Limb (tissue), 2 donors: ENCODE measurements at regions not wholly inside any gene's neighbourhood (a gene's known extent, or its start where the extent isn't known, plus 50 kb on each side); places are given as distances from the start of the nearest gene placed in this dataset.
"Not testable (repeated sequence)": the region's sequence is repeated elsewhere in the genome, so short reads cannot be mapped to it uniquely, and the experiment has no call there.

ENCODE experiments used
- DNase-seq, 2 donors: peaks; one replicate each; pipeline ENCODE4 v3.0.0-alpha.2; 2016; ENCODE audit errors: extremely low spot score in 2 of 2

DNA sequence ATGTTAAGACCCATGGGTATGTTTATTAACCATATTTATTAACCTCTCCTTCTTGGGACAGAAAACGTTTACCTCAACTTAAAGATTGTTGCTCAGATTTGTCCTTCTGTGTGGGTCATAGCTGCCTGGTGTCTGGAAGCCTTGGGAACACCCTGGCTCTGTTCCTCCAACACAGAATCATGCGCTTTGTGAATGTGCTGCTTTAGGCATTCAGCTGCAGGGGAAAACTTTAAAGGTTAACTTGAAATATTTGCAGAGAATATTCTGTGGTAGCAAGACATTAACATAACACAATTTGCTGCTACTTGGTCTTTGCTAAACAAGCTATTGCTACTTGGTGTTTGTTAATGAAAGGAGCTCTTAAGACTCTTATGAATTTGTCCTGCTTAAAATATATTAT is 50.5 kb upstream of the THOC3 start:
- DNase-seq, result not testable (repeated sequence)

DNA sequence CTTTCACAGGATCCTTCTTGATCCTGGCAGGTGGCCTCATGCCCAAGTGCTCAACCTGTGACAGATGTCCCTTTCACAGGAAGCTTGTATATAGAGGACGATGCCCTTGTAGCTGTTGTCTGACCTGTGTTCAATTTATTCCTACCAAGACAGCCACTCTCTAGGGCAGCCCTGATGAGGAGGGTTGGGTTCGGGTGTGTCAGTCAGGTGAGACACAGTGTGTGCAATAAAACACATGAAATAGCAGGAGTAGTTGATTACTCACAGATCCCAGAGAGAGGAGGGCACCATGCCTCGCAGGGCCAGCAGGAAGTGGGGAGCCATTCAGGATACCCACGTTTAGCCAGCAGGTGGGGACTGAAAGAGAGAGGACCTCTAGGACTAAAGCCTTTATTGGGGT is 52.7 kb upstream of the THOC3 start:
- not testable (repeated sequence) for DNase-seq

DNA sequence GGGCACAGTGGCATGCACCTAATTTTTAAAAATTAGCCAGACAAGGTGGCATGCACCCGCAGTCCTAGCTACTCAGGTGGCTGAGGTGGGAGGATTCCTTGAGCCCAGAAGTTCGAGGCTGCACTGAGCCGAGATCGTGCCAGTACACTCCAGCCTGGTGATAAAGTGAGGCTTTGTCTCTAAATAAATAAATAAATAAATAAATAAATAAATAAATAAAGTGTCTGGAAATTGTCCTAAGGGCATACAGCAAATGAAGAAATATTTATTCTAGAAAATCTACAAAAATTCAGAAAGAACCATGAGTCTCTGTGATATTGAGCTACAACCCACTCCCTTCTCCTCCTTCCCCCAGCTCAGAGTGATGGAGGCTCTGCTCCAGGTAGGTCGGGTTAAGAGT is 55.4 kb upstream of the THOC3 start:
- not testable (repeated sequence) for DNase-seq

DNA sequence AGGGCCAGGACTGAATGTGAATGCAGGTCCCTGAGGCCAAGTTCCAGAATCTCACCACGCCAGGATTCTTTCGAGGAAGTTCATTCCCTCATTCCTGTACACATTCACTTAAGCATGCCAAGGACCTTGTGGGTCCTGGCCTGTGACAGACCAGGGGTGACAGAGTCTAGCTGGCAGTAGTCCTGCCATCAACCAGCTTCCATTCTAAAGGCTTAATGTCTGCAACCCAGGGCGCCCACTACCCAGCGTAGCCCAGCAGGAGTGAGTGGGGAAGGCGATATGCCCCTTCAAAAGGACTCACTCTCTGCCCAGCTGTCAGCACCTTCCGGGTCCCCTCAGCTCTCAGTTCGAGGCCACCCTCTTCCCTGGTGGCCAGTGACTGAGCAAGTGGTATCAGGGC is 61.3 kb upstream of the THOC3 start:
- not testable (repeated sequence) for DNase-seq

DNA sequence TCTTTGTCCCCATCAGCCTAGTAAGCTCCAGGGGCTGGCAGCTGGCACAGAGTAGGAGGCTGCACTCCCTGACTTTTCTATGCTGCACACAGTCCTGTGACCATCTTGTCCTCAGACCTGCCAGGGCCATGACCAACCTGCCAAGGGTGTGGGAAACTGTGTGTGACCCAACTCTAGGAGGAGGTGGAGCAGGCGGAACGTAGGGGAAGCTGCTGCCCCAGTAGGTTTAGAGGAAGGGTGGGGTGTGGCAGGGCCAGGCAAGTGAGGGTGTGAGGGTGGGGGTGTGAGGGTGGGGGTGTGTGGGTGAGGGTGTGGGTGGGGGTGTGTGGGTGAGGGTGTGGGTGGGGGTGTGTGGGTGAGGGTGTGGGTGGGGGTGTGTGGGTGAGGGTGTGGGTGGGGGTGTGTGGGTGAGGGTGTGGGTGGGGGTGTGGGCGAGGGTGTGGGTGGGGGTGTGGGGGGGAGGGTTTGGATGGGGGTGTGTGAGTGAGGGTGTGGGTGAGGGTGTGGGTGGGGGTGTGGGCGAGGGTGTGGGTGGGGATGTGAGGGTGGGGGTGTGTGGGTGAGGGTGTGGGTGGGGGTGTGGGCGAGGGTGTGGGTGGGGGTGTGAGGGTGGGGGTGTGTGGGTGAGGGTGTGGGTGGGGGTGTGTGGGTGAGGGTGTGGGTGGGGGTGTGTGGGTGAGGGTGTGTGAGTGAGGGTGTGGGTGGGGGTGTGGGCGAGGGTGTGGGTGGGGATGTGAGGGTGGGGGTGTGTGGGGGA is 62.4 kb upstream of the THOC3 start:
- DNase-seq, result not testable (repeated sequence)

DNA sequence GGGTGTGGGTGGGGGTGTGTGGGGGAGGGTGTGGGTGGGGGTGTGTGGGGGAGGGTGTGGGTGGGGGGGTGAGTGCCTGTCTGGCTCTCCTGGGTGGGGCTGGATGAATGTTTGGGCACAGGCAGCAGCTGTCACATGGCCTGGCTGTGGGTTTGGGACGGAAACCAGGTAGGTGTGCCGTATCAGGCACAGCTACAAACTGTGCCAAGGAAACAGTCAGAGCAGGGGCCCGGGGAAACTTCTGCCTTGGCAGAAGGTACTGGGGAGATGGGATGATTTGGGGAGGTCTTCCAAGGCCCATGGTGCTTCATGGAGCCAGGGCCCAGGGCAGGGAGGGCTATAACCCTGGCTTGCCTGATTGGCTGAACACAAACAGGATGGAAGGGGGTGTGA is 63.0 kb upstream of the THOC3 start:
- not testable (repeated sequence) for DNase-seq

DNA sequence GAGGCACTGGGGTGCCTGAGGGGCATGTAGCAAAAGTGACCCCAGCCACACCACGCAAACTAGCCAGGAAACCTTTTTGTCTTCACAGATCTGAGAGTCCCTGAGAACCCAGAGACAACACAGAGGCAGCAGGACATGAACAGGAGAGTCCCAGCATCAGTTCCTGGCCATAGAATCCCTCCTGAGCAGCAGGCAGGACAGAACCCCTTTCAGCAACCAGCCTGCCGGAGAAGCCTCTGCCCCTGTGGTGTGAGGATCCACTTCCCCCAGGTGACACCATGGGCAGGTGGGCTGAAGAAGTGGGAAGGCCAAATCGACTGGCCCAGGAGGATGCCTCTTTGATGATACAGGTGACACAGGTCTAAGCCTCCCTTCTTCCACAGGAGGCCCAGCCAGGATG is 65.1 kb upstream of the THOC3 start:
- DNase-seq, result not testable (repeated sequence)

DNA sequence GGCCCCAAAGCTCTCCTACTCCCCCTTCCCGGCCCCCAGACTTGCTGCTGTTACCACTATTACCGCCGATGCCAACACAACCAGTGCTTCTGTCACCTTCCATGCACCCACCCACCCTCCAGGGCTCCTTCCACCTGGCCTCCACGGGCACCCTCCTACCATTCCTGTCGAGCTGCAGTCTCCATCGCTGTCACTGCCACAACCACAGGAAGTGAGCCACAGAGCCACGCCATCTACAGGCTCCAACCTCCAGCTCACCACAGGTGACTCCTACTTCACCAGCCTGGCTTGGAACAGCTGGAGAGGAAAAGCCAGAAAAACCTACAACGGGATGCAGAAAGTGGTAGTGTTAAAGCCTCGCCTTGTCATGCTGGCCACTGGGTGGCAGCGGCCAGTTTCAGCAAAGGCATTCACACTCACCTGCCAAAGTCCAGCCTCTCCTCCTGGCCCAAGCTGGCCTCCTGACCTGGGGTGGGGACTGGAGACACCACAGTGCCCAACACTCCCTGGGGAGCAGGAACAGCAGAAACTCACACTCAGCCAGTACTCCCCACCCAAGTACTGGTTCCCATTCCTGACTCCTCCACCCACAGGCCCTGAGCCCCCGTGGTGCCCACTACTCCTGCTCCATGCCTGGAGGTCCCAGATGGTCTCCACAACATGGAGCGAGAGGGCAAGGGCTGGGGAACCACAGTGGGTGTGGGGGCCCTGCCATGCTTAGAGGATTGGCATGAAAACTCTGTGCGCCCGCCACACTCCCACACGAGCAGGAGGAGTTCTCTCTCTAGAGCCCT is 66.5 kb upstream of the THOC3 start:
- not testable (repeated sequence) for DNase-seq

DNA sequence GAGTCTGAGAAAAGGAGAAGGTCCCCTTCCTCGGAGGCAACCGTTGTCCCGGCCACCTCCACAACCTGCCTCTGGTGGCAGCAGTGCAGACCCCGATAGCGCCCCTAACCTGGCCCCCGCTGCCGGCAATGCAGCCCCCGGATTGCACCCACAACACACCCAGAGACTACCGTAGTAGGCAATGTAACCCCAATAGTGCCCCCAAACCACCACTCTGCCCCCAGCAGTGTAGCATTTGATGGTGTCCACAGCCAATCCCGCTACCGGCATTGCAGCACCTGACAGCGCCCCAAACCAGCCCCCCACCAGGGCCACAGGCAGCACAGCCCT is 67.1 kb upstream of the THOC3 start:
- DNase-seq, result not testable (repeated sequence)

DNA sequence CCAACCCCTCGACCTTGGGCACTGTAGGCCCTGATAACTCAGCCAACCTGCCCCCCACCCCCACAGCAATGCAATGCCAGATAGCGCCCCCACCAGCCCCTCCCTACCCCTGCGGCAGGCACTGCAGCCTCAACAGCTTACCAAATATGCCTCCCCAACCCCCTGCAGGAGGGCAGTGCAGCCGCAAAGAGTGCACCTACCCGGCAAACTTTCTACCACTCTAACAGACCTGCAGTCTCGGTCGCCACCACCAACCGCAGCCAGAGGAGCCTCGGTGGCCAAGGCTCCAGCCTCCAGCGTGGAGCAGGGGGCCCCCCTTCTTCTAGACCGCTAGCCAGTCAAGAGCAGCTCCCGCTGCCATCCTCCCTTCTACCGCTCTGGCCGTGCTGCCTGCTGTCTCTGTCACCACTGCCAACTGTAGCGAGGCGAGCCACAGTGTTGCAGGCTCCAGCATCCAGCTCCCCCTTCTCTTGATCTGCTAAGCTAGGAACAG is 67.7 kb upstream of the THOC3 start:
- not testable (repeated sequence) for DNase-seq

DNA sequence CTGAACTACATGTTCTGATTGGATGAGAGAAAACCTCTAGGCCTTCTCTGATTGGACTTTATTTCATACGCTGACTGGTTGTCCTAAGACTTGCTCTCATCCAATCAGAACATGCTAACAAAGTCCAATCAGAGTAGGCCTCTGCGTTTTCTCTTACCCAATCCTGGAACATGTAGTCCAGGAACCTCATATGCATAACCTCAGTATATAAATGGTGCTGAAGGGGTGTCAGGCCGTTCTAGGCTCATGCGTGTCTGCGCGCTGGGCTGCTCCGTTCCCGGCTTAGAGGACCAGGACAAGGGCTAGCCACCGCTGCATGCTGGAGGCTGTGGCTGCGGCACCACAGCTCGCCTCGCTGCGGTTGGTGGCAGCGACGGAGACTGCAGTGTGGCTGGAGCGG is 68.3 kb upstream of the THOC3 start:
- not testable (repeated sequence) for DNase-seq

DNA sequence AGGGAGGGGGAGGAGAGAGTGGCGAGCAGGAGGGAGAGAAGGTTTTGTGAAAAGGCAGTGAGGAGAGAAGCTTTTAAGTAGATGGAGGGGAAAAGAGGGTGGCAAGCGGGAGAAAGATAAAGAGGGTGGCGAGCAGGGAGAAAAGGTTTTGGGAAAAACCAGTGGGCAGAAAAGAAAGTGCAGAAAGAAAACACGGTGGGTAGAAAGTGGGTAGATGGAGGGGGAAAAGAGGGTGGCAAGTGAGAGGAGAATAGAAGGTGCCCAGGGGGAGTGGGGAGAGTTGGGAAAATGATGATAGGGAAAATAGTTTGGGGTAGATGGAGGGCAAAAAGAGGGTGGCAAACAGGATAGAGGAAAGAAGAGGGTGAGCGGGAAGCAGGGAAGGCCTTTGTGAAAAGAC is 69.1 kb upstream of the THOC3 start:
- DNase-seq, result not testable (repeated sequence)

DNA sequence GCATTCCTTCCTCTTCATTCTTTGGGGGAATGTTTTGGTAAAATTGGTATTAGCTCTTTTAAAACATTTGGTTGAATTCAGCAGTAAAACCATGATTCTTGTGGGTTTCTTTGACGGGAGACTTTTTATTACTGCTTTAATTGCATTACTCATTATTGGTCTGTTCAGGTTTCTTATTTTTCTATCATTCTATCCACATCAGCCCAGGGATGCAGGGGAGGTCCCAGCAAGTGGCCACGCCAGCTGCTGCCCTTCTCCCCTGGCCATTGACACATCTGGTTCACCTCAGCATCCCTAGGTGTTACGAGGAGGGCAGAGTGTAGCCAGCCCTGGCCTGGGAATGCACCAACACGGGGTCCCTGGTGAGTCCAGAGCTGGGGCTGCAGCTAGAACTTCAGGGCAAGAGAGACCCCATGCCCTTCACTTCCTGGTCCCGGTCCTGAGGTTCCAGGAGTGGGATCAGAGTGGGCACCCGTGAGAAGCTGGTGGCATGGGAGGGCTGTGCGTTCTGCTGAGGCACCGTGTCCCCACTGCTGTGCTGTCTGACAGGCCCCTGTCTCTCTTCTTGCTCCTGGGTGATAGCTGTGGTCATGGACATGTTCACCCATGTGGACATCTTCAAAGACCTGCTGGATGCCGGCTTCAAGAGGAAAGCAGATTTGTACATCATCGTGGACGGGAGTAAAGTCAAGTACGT is 72.1 kb upstream of the THOC3 start:
- not testable (repeated sequence) for DNase-seq

DNA sequence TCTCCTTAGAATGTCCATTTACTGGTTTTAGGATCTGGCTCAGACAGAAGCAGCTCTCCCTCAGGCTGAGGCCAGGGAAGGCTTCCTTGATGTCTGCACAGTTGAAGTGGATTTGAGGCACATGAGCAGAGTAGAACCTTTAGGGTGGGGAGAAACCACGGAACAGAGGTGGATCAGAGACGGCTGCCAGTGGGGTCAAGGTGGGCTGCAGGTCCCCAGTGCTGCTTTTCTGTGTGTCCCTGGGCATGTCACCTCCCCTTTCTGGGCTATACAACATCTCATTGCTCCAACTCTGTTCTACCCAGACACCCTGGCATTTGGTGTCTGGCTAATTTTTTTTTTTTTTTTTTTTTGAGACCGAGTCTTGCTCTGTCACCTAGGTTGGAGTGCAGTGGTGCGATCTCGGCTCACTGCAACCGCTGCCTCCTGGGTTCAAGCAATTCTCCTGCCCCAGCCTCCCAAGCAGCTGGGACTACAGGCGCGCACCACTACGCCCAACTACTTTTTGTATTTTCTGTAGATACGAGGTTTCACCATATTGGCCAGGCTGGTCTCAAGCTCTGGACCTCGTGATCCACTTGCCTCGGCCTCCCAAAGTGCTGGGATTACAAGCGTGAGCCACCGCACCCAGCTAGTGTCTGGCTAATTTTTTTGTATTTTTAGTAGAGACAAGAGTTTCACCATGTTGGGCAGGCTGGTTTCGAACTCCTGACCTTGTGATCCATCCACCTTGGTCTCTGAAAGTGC is 73.3 kb upstream of the THOC3 start:
- not testable (repeated sequence) for DNase-seq

DNA sequence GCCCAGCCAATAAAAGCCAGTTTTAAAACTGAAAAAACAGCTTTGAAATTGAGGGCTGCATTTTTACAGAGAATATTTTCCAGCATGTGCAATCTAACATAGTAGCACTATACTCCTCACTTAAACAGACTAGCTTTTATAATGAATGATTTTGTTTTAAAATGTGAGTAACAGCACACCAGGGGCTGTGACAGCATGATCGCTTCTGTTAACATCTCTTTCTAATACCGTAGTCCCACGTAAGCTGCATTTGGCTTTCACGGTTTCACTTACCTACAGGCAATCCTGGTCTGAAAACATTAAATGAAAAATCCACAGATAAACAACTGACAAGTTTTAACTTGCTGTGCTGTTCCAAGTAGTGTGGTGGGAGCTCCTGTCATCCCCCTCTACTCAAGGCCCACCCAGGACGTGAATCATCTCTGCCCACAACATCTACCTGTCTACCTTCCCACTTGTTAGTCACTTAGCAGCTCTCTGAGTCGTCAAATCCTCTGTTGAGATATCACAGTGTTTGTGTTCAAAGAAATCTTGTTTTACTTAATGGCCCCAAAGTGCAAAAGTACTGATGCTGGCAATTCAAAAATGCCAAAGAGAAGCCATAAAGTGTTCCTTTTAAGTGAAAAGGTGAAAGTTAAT is 74.0 kb upstream of the THOC3 start:
- not testable (repeated sequence) for DNase-seq

DNA sequence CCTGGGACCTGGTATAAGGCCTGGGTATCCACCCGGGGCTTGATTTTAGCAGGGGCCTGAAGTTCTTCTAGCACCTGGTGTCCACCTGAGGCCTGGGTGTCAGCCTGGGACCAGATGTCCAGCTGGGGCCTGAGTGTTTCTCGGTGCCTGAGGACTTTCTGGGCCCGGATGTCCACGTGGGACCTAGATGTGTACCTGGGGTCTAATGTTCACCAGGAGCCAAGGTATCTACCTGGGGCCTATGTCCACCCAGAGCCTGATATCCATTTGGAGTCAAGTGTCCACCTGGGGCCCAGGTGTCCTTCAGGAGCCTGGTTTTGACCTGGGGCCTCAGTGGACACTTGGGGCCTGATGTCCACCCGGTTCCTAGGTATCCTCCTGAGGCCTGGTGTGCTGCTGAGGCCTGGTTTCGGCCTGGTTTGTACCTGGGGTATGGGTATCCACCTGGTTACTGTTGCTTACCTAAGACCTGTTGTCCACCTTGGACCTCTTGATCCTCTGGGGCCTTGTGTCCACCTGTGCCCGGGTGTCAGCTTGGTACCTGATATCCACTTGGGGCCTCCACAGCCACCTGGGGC is 75.2 kb upstream of the THOC3 start:
- not testable (repeated sequence) for DNase-seq

DNA sequence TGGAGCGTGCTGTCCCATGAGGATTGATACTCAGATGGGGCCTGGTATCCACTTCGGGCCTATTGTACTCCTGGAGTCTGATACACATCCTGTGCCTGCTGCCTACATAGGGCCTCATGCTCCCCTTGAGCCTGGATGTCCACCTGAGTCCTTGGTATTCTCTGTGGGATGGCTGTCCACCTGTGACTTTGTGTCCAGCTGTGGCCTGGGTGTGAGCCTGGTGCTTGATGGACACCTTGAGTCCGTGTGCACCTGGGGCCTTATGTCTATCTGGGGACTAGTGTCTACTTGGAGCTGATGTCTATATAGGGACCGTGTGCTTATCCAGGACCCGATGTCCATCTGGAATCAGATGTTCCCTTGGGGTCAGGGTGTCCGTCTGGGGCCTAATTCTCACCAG is 75.9 kb upstream of the THOC3 start:
- DNase-seq, result not testable (repeated sequence)

DNA sequence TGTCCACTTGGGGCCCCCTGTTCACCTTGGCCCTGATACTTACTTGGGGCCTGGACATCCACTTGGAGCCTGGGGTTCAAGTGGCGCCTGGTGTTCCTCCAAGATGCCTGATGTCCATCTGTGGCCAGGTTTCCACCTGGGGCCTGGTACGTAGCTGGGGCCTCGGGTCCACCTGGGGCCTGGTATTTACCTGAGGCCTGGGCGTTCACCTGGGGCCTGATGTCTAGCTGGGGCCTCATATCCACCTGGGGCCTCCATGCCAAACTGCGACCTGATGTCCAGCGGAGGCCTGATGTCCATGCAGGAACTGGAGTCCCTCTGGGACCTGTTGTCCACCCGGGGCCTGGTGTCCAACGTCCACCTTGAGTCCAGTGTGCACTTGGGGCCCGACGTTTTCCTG is 76.3 kb upstream of the THOC3 start:
- DNase-seq, result not testable (repeated sequence)

DNA sequence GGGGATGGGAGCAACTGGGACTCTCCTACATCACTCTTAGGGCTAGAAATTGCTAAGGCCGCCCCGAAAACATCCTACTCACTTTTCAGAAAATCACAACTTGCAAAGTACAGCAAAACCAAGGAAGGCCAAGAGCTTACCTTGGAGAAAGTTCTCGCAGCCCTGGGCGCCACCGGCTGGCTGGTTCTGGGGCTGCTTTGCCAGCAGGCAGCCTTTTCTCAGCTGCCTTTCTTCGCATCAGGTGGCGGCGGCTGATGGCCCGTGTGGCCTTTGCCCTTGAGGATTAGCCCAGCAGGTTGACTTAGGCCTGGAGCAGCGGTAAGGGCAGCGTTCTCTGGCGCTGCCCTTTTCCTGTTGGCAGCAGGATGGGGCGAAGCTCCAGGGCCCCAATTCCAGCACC is 77.3 kb upstream of the THOC3 start:
- not testable (repeated sequence) for DNase-seq

DNA sequence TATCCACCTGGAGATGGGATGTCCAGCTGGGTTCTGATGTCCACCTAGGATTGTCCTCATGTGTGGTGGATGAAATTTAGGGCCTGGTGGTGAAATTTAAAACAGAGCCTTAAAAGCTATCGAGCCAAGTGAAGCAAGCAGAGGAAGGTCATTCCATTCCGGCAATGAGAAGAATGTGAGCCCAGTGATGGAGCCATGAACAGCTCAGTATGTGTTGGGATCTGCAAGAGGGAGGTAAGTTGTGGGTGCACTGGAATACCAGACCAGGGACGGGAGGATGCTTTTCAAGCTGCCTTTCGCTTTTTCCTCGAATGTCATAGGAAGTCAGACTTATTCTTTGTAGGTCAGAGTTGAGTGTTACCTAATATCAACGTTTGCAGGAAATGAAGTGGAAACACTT is 80.6 kb upstream of the THOC3 start:
- DNase-seq, result not testable (repeated sequence)
